Tibial artery (tissue), 4 donors: ENCODE measurements at regions not wholly inside any gene's neighbourhood (a gene's known extent, or its start where the extent isn't known, plus 50 kb on each side); places are given as distances from the start of the nearest gene placed in this dataset.

Experiments
- DNase-seq, 2 donors: peaks; one replicate each; pipeline ENCODE4 v3.0.0-alpha.2; 2019
- H3K27ac ChIP-seq, 2 donors: fragments of 200-600 bp; sonication (generic) in 1 of 2; 1 replicate in 1 of 2; 2 replicates in 1 of 2; pipeline ENCODE4 v1.5.1; 2018 to 2019; ENCODE audit warnings: mild to moderate bottlenecking in 1 of 2
- H3K27me3 ChIP-seq, 2 donors: fragments of 200-600 bp; sonication (generic) in 1 of 2; one replicate each; pipeline versions ENCODE4 v1.5.1 to v1.6.0; 2016 to 2019
- H3K36me3 ChIP-seq, 3 donors: fragments of 200-600 bp; sonication (generic) in 2 of 3; one replicate each; pipeline ENCODE4 v1.5.1; 2016 to 2019; ENCODE audit warnings: mild to moderate bottlenecking in 2 of 3
- H3K4me1 ChIP-seq, 4 donors: fragments of 200-600 bp; sonication (generic) in 2 of 4; 1 replicate in 3 of 4; 2 replicates in 1 of 4; pipeline ENCODE4 v1.5.1; 2016 to 2019
- H3K4me3 ChIP-seq, 2 donors: fragments of 200-600 bp; sonication (generic) in 1 of 2; 1 replicate in 1 of 2; 2 replicates in 1 of 2; pipeline ENCODE4 v1.5.1; 2018 to 2019; ENCODE audit warnings: mild to moderate bottlenecking in 2 of 2
- H3K9me3 ChIP-seq, 3 donors: fragments of 200-600 bp; sonication (generic) in 1 of 3; one replicate each; pipeline ENCODE4 v1.5.1; 2016 to 2019
- CTCF ChIP-seq, 2 experiments: fragments of 200-600 bp in 1 of 2; fragments of 450-650 bp in 1 of 2; IDR thresholded peaks; one replicate each; pipeline ENCODE4 v1.5.1; 2017 to 2019; ENCODE audit warnings: antibody characterized with exemption in 2 of 2, mild to moderate bottlenecking in 1 of 2, moderate library complexity in 1 of 2
- intact Hi-C: fragments of 100-400 bp; cut with DNase I; formaldehyde crosslinking; loops from one replicate; pipeline ENCODE4 v1.15.0; 2023; ENCODE audit warnings: low total_unique reads

GRCh38 chr12:13784504-13784903, 196.9 kb downstream of the GRIN2B start:
- Histone ChIP-seq H3K27ac (no peak overlapping the region), H3K27me3 (no peaks in the 10 kb centered on the region), H3K36me3 (no peaks in the 10 kb centered on the region), H3K4me1 (no peaks in the 10 kb centered on the region), H3K9me3 (no peaks in the 10 kb centered on the region), H3K4me3 (no peak overlapping the region)
- no peak for DNase-seq
- TF ChIP-seq CTCF (IDR thresholded peaks at IDR 0.05), result no peak
- intact Hi-C loops, result no loop called here

- intact Hi-C loops, result no loop called here
- TF ChIP-seq CTCF (IDR thresholded peaks at IDR 0.05), result no peak
- Histone ChIP-seq H3K27ac (no peak overlapping the region), H3K4me1 (no peaks in the 10 kb centered on the region), H3K36me3 (no peaks in the 10 kb centered on the region), H3K27me3 (no peaks in the 10 kb centered on the region), H3K4me3 (no peak overlapping the region), H3K9me3 (no peaks in the 10 kb centered on the region)
- no peak for DNase-seq
Measured at GRCh38 chr12:13780453-13780852, 200.9 kb downstream of the GRIN2B start.

GRCh38 chr12:13777374-13777773, 204.0 kb downstream of the GRIN2B start:
- Histone ChIP-seq H3K27ac (no peak overlapping the region), H3K9me3 (no peaks in the 10 kb centered on the region), H3K36me3 (no peaks in the 10 kb centered on the region), H3K27me3 (no peaks in the 10 kb centered on the region), H3K4me3 (no peak overlapping the region), H3K4me1 (no peaks in the 10 kb centered on the region)
- no peak for TF ChIP-seq CTCF (IDR thresholded peaks at IDR 0.05)
- DNase-seq, result no peak
- intact Hi-C loops, result no loop called here

- TF ChIP-seq CTCF (IDR thresholded peaks at IDR 0.05), result no peak
- H3K4me1 ChIP-seq, result no peaks in the 10 kb centered on the region
- no peak for DNase-seq
Measured at GRCh38 chr12:13772264-13772663, 209.1 kb downstream of the GRIN2B start.

GRCh38 chr12:13770576-13770975, 210.8 kb downstream of the GRIN2B start:
- intact Hi-C loops, result no loop called here
- H3K4me1 ChIP-seq, result no peaks in the 10 kb centered on the region
- TF ChIP-seq CTCF (IDR thresholded peaks at IDR 0.05), result no peak
- H3K27ac ChIP-seq, result no peak overlapping the region
- no peak for DNase-seq
- H3K9me3 ChIP-seq, result no peaks in the 10 kb centered on the region
- H3K27me3 ChIP-seq, result no peaks in the 10 kb centered on the region
- no peak overlapping the region for H3K4me3 ChIP-seq
- no peaks in the 10 kb centered on the region for H3K36me3 ChIP-seq

More at GRCh38 chr12:13772264-13772663, 209.1 kb downstream of the GRIN2B start:
- Histone ChIP-seq H3K4me3 (no peak overlapping the region), H3K27ac (no peak overlapping the region), H3K27me3 (no peaks in the 10 kb centered on the region), H3K9me3 (no peaks in the 10 kb centered on the region), H3K36me3 (no peaks in the 10 kb centered on the region)
- intact Hi-C loops, result no loop called here

- no peak for DNase-seq
- no peaks in the 10 kb centered on the region for H3K36me3 ChIP-seq
- no peaks in the 10 kb centered on the region for H3K27me3 ChIP-seq
- intact Hi-C loops, result no loop called here
- TF ChIP-seq CTCF (IDR thresholded peaks at IDR 0.05), result no peak
- H3K9me3 ChIP-seq, result no peaks in the 10 kb centered on the region
- H3K27ac ChIP-seq, result no peak overlapping the region
- no peaks in the 10 kb centered on the region for H3K4me1 ChIP-seq
- H3K4me3 ChIP-seq, result no peak overlapping the region
Measured at GRCh38 chr12:13769966-13770365, 211.4 kb downstream of the GRIN2B start.
